Activated T-helper 2 cell treated with anti-CD3 and anti-CD28 coated beads, Interferon-gamma antibody, Interleukin-2, Interleukin-4, amounts not matched to agents 10 μg/mL and 5 μg/mL and 100 μg/mL, durations not matched to agents 14 hours and 24 hours and 36 hours (primary cell): ENCODE measurements at regions not wholly inside any gene's neighbourhood (a gene's known extent, or its start where the extent isn't known, plus 50 kb on each side); places are given as distances from the start of the nearest gene placed in this dataset.

ENCODE experiments used
- DNase-seq: peaks from one replicate; pipeline ENCODE4 v3.0.0; 2021; ENCODE audit warnings: low spot score
- H3K27ac Mint-ChIP-seq: one replicate; pipeline ENCODE4 v1.8.0; 2021; ENCODE audit warnings: mixed read lengths
- H3K27me3 Mint-ChIP-seq: one replicate; pipeline ENCODE4 v1.8.0; 2021; ENCODE audit warnings: low read depth, mixed read lengths
- H3K36me3 Mint-ChIP-seq: one replicate; pipeline ENCODE4 v1.8.0; 2021; ENCODE audit warnings: low read depth, mixed read lengths
- H3K4me1 Mint-ChIP-seq: one replicate; pipeline ENCODE4 v1.8.0; 2021; ENCODE audit warnings: low read depth, mixed read lengths
- H3K4me3 Mint-ChIP-seq: one replicate; pipeline ENCODE4 v1.8.0; 2021; ENCODE audit warnings: low read depth, mild to moderate bottlenecking, moderate library complexity, mixed read lengths
- H3K9me3 Mint-ChIP-seq: one replicate; pipeline ENCODE4 v1.8.0; 2021; ENCODE audit warnings: mixed read lengths
- intact Hi-C: fragments of 100-400 bp; cut with micrococcal nuclease; formaldehyde crosslinking; loops from one replicate; pipeline ENCODE4 v1.15.1; 2023

DNA sequence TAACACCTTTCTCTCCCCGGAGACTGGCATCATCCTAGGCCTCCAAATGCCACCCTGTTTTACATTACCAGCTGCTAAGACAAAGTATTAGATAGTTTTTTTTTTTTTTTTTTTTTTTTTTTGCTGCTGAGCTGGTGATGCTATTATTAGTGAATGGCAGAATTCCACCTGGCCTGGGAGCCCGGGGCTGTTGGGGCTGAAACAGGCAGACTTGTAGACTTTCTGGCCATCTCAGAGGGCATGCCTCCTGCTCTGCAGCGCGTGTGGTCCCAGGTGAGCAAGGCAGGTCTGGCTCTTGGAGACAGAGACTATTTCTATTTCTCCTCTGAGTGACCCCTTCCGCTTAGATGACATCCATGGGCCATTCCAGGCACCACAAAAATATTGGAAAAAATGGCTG, 104.2 kb downstream of the EMX2 start:
- H3K36me3 Mint-ChIP-seq = no peaks in the 10 kb centered on the region
- H3K27ac Mint-ChIP-seq = no peak overlapping the region
- peaks cover under 1% of the 10 kb centered on the region for H3K4me1 Mint-ChIP-seq
- no peak overlapping the region for H3K4me3 Mint-ChIP-seq
- intact Hi-C loops = no loop called here
- peaks cover 5% of the 10 kb centered on the region for H3K9me3 Mint-ChIP-seq
- no peak for DNase-seq
- peaks cover 23% of the 10 kb centered on the region for H3K27me3 Mint-ChIP-seq

DNA sequence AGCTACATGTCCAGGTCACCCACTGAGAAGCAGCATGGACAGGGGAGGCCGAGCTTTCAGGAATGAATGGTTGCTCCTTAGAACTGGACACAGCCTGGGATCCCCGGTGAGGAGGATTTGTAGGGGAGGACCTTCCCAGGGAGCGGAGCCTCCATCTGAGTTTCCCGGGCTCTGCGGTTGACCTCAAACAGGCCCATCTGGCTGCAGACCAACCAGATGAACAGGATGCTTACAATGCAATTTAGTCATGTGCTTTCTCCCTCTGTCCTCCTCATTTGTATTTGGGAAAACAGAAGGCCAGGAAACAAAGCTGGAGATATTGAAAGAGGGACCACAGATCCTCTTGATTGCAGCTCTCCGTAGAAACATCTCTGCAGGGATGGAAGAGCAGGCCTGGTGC, 104.8 kb downstream of the EMX2 start:
- intact Hi-C loops = no loop called here
- no peaks in the 10 kb centered on the region for H3K36me3 Mint-ChIP-seq
- DNase-seq = no peak
- H3K4me1 Mint-ChIP-seq = peaks cover 4% of the 10 kb centered on the region
- H3K9me3 Mint-ChIP-seq = peaks cover 5% of the 10 kb centered on the region
- no peak overlapping the region for H3K4me3 Mint-ChIP-seq
- H3K27ac Mint-ChIP-seq = no peak overlapping the region
- peaks cover 18% of the 10 kb centered on the region for H3K27me3 Mint-ChIP-seq

DNA sequence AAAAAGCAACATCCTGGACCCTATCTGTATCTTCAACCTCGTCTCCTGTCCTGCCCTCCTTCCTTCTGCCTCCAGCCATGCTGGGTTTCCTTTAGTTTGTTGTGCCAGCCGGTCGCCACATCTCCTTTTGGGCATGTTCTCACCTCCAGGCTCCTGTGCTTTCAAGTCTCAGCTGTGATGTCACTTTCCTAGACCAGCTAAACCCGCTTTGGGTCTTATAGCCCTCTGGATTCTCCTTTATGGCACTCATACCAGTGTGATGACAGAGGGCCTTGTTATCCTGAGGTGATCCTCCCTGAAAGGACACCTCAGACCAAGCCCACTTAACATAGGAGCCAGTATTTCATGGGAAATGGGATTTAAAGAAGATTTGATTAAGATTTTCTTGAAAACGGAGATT, 108.6 kb downstream of the EMX2 start:
- H3K36me3 Mint-ChIP-seq = peaks cover 13% of the 10 kb centered on the region
- H3K27ac Mint-ChIP-seq = no peak overlapping the region
- DNase-seq = no peak
- intact Hi-C loops = loop anchor here (10.0 kb wide), 3 partner anchors 276 to 694 kb away; partner anchors contain the start of genes FAM204A, PDZD8 and RAB11FIP2
- H3K9me3 Mint-ChIP-seq = peaks cover 28% of the 10 kb centered on the region
- H3K4me3 Mint-ChIP-seq = no peak overlapping the region
- H3K27me3 Mint-ChIP-seq = peaks cover 5% of the 10 kb centered on the region
- peaks cover 21% of the 10 kb centered on the region for H3K4me1 Mint-ChIP-seq

DNA sequence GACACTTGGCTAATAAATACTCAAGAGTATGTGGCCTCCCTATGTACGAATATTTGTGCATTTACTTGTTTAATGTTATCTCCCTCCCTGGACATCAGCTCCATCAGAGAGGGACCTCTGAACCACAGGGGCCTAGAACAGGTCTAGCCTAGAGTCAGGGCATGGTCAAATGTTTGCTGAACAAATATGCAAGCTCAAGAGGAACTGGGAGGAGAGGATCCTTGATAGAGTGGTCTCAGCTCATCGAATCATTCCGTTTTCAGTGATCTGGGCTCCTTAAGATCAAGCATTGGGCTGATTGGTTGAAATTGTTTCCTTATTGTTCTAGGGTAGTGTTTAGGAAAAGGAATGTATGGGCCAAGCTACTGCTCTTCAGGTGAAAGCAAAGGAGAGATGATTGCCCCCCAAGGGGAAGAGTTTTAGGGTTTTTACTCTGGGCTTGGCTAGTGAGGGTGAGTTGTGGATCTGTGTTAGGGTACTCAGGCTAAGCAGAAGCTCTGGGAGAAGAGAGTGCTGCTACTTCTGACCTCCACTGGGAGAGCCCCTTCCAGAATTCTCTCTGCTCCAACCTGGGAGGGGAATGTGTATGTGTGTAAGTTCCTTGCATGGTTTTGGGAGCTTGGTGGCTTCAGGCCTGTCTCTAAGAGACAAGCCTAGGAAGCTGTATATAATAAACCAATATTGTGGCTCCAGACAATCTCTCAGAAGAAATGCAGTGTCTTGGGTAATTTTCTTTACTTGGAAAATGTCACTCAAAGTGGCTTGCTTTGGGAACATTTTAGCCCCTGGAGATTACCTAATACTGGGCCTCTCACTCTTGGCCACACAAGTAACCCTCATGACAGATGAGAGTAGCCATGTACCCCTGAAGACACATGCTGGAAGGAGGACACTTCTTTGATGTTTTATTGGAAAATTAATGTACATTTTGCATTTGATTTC, 110.0 kb downstream of the EMX2 start:
- peak overlapping the region; percentile 68 for H3K27ac Mint-ChIP-seq
- peaks cover 5% of the 10 kb centered on the region for H3K27me3 Mint-ChIP-seq
- intact Hi-C loops = loop anchor here (1.0 to 10.0 kb wide), 6 partner anchors 11 to 692 kb away; partner anchors contain the start of genes FAM204A, PDZD8 and RAB11FIP2

DNA sequence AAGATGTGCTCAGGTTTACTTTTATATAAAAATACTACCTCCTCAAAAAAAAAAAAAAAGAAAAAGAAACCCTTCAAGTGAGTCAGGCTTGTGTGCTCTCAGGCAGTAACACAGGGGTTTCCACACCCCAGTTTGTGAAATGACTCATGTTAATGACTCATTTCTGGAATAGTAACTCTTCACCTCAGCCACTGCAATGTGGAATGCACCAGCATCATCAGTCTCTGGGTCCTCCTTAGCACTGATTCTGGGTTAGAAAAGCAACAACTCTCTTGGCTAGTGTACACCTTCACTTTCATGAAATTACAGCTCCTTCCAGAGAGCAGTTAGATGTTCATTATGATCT, 110.6 kb downstream of the EMX2 start:
- peak; percentile 52 for DNase-seq
- intact Hi-C loops = loop anchor here (1.0 to 10.0 kb wide), 6 partner anchors 10 to 692 kb away; partner anchors contain the start of genes FAM204A, PDZD8 and RAB11FIP2
- peaks cover 33% of the 10 kb centered on the region for H3K9me3 Mint-ChIP-seq
- H3K4me1 Mint-ChIP-seq = peaks cover 35% of the 10 kb centered on the region
- H3K27me3 Mint-ChIP-seq = peaks cover 2% of the 10 kb centered on the region
- peaks cover 16% of the 10 kb centered on the region for H3K36me3 Mint-ChIP-seq
- H3K27ac Mint-ChIP-seq = peak overlapping the region; percentile 68
- no peak overlapping the region for H3K4me3 Mint-ChIP-seq

More for the DNA sequence above, 110.0 kb downstream of the EMX2 start:
- H3K4me1 Mint-ChIP-seq = peaks cover 32% of the 10 kb centered on the region
- no peak for DNase-seq
- peaks cover 33% of the 10 kb centered on the region for H3K9me3 Mint-ChIP-seq
- no peak overlapping the region for H3K4me3 Mint-ChIP-seq
- peaks cover 16% of the 10 kb centered on the region for H3K36me3 Mint-ChIP-seq

DNA sequence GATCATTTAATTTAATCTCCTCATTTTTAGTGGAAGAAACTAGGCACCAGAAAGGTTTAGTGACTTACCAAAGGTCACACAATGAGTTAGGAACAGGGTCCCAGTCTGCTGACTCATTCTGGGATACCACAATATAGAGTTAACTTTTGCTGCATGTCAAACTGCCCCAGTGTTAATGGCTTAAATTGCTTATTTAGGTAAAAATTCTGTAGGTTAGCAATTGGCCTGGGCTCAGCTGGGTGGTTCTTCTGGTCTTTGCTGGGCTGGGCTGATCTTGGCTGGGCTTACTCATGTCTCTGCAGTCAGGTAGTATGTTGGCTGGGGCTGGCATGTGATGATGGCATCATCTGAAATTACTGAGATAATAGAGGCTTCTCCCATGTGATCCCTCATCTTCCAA, 111.6 kb downstream of the EMX2 start:
- Mint-ChIP-seq H3K9me3 (peaks cover 33% of the 10 kb centered on the region), H3K4me3 (no peak overlapping the region), H3K27me3 (peaks cover 2% of the 10 kb centered on the region), H3K36me3 (peaks cover 16% of the 10 kb centered on the region), H3K4me1 (peaks cover 35% of the 10 kb centered on the region), H3K27ac (peak overlapping the region; percentile 44)
- no peak for DNase-seq
- intact Hi-C loops = loop anchor here (10.0 kb wide), 3 partner anchors 279 to 691 kb away; partner anchors contain the start of genes FAM204A, PDZD8 and RAB11FIP2

DNA sequence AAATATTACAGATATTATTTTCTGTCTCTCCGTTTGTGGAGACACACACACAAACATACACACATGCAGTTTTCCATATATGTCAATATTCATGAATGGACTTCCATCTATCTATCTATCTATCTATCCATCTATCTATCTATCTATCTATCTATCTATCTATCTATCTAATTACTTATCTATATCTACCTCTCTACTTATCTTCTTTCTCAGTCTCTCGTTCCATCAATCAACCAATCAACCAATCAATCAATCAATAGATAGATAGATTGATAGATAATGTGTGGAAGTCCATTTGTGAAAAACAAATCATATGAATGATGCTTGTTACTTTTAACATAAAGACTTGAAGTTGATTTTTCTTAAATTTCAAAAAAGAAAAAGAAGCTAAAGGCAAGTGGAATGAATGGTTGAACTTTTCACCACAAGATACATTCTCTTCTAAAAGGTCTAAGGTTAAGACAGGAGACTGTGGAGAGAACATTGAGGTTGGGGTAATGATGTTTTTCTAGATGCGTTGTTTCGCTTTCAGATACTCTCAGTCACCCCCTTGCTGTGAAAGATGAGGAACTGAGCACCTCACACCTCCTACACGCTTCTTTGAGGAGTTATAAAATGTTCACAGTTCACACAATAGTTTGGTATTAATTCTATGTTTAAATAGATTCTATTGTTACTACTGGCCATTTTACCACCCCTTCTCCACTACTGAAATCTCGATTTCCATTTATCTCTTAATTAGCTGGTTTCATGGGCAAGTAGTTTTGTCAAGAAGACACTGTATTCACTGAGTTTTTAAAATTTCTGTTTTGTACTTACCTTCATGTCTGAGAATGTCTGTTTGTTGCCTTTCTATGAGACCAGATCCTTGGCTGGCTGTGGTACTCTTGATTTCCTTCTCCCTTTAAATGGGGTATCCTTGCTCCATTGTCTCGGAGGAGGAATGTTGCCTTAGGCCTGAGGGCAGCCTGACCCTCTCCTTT, 114.1 kb downstream of the EMX2 start:
- H3K9me3 Mint-ChIP-seq = peaks cover 28% of the 10 kb centered on the region
- H3K27me3 Mint-ChIP-seq = peaks cover 6% of the 10 kb centered on the region
- H3K4me1 Mint-ChIP-seq = peaks cover 36% of the 10 kb centered on the region
- H3K4me3 Mint-ChIP-seq = peak overlapping the region; percentile 51
- intact Hi-C loops = loop anchor here (2.0 to 10.0 kb wide), 4 partner anchors 38 to 688 kb away; partner anchors contain the start of genes FAM204A, PDZD8 and RAB11FIP2
- DNase-seq = no peak
- H3K27ac Mint-ChIP-seq = peak overlapping the region; percentile 90
- peaks cover 16% of the 10 kb centered on the region for H3K36me3 Mint-ChIP-seq

DNA sequence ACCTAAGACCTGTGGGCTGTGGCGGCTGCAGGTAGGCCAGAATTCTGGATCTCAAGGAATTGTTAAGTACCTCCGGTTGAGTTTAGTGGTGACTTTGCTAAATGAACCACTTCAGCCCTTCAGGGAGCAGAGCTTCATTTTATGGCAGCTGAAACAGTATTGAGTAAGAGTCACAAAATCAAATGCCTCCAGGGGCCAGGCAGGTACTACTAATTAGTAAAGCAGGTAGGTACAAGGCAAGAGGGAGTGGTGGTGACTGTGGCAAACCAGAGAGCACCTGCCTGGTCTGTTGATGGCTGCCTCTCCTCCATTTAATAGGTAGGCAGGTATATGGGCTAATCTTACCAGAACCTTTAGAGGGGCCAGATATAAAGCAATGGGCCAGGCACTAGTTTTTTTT, 118.8 kb downstream of the EMX2 start:
- no peak for DNase-seq
- peaks cover 20% of the 10 kb centered on the region for H3K4me1 Mint-ChIP-seq
- no peak overlapping the region for H3K27ac Mint-ChIP-seq
- peaks cover 7% of the 10 kb centered on the region for H3K27me3 Mint-ChIP-seq
- H3K36me3 Mint-ChIP-seq = peaks cover 3% of the 10 kb centered on the region
- H3K9me3 Mint-ChIP-seq = peaks cover 3% of the 10 kb centered on the region
- H3K4me3 Mint-ChIP-seq = no peak overlapping the region
- intact Hi-C loops = no loop called here

DNA sequence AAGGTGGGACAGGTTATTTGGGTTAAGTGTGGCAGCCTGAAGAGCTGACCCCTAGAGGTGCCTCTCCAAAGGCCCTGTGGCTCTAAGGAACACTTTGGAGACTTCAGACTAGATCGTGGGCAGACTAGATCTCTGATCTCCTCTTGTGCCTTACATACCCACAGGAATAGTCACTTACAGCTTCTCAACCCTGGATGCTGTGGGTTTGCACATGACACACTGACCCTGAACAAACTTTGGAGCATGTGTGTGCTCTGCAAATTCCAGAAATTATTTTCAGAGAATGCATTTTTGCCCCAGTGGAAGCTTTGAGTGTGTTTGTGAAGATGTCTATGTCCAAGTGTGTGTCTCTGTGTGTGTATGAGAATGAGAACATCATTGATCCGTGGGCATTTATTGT, 119.6 kb downstream of the EMX2 start:
- no peaks in the 10 kb centered on the region for H3K36me3 Mint-ChIP-seq
- no peak for DNase-seq
- no peaks in the 10 kb centered on the region for H3K9me3 Mint-ChIP-seq
- H3K27me3 Mint-ChIP-seq = peaks cover 7% of the 10 kb centered on the region
- no peak overlapping the region for H3K4me3 Mint-ChIP-seq
- H3K4me1 Mint-ChIP-seq = peaks cover 12% of the 10 kb centered on the region
- intact Hi-C loops = no loop called here
- H3K27ac Mint-ChIP-seq = no peak overlapping the region

DNA sequence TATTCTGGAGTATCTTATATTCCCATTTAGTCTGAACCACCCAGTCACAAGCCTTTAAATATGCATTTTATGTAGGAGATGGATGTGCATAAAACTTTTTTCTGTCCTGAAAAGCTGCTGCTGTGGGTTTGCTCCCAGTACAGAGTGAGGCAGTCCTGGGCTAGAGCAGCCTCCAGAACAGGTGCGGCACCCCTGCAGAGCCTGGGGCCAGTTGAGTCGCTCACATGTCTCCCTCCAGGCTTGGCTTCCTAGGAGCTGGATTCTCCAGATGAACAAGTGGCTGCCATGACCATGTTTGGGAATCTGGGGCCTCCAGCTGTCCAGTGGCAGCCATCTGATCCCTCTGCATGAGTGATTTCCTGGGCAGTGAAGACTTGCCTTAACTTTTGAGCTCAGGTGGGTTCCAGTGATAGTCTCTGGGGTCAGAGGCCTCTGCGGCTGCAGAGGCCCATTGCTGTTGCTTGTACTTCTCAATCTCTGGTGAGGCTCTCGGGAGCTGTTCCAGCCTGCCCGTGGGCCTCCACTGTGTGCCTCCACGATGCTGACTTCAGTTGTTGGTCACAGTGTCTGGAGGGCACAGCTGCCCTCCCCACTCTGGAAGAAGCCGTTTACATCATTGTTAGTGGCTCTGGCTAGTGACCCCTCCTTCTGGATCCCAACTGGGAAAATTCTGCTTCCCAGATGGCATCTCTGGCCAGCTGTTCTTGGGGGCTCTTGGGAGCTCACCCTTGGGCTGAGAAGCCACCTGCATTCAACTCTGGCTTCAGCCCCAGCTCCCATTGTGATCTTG, 120.4 kb downstream of the EMX2 start:
- peaks cover 7% of the 10 kb centered on the region for H3K27me3 Mint-ChIP-seq
- intact Hi-C loops = loop anchor here (1.0 kb wide), 1 partner anchor 10 kb away; no protein-coding TSS in a partner anchor

DNA sequence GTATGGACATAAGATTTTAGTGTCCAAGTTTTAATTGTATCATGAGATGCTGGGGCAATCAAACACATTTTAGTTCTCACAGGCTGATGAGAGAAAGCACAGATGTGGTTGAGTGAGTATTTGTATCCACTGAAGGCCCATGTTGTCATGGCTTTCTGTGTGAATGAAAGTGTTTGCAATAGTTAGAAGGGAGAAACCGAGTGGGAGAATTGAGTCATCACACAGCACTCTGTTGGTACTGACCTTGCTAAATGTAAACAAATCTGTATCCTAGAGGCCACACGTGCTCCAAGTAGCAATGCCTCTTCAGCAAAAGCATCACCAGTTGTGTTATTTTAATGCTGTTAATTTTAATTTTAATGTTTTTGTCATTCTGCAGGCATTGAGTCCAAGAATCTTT, 121.2 kb downstream of the EMX2 start:
- DNase-seq = peak; percentile 10
- intact Hi-C loops = loop anchor here (1.0 kb wide), 1 partner anchor 10 kb away; no protein-coding TSS in a partner anchor
- no peaks in the 10 kb centered on the region for H3K36me3 Mint-ChIP-seq
- peaks cover 7% of the 10 kb centered on the region for H3K27me3 Mint-ChIP-seq
- H3K4me1 Mint-ChIP-seq = peaks cover 5% of the 10 kb centered on the region
- H3K9me3 Mint-ChIP-seq = no peaks in the 10 kb centered on the region
- peak overlapping the region; percentile 80 for H3K27ac Mint-ChIP-seq
- H3K4me3 Mint-ChIP-seq = no peak overlapping the region

More for the DNA sequence above, 120.4 kb downstream of the EMX2 start:
- Mint-ChIP-seq H3K4me1 (peaks cover 5% of the 10 kb centered on the region), H3K9me3 (no peaks in the 10 kb centered on the region), H3K27ac (no peak overlapping the region), H3K36me3 (no peaks in the 10 kb centered on the region), H3K4me3 (no peak overlapping the region)
- peak; percentile 6 for DNase-seq

DNA sequence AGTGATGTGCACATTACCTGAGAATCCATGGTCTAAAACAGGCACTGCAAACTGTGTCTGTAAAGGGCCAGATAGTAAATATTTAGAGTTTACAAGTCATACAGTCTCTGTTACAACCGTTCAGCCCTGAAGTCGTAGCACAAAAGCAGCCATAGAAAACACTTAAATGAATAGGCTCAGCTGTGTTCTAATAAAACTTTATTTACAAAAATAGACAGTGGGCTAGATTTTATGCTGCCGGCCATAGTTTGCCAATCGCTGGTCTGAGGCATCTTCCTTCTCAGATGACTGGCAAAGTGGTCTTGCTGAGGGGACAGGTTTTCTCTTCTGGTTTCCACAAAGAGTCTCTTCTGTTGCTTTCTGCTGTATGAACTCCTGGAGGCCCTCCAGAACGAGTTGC, 121.7 kb downstream of the EMX2 start:
- peaks cover 7% of the 10 kb centered on the region for H3K27me3 Mint-ChIP-seq
- H3K36me3 Mint-ChIP-seq = no peaks in the 10 kb centered on the region
- no peak overlapping the region for H3K27ac Mint-ChIP-seq
- peaks cover 5% of the 10 kb centered on the region for H3K4me1 Mint-ChIP-seq
- no peaks in the 10 kb centered on the region for H3K9me3 Mint-ChIP-seq
- DNase-seq = no peak
- intact Hi-C loops = no loop called here
- no peak overlapping the region for H3K4me3 Mint-ChIP-seq
